Myocyte (in vitro differentiated cells): ENCODE measurements at regions not wholly inside any gene's neighbourhood (a gene's known extent, or its start where the extent isn't known, plus 50 kb on each side); places are given as distances from the start of the nearest gene placed in this dataset.
A peak's percentile ranks its signal among the peaks of the same experiment; 100 is the strongest.
"Not testable (repeated sequence)": the region's sequence is repeated elsewhere in the genome, so short reads cannot be mapped to it uniquely, and the experiment has no call there.

Source experiments
- DNase-seq: peaks from one replicate; pipeline ENCODE4 v3.0.0-alpha.2; 2012; ENCODE audit warnings: low read depth

DNA sequence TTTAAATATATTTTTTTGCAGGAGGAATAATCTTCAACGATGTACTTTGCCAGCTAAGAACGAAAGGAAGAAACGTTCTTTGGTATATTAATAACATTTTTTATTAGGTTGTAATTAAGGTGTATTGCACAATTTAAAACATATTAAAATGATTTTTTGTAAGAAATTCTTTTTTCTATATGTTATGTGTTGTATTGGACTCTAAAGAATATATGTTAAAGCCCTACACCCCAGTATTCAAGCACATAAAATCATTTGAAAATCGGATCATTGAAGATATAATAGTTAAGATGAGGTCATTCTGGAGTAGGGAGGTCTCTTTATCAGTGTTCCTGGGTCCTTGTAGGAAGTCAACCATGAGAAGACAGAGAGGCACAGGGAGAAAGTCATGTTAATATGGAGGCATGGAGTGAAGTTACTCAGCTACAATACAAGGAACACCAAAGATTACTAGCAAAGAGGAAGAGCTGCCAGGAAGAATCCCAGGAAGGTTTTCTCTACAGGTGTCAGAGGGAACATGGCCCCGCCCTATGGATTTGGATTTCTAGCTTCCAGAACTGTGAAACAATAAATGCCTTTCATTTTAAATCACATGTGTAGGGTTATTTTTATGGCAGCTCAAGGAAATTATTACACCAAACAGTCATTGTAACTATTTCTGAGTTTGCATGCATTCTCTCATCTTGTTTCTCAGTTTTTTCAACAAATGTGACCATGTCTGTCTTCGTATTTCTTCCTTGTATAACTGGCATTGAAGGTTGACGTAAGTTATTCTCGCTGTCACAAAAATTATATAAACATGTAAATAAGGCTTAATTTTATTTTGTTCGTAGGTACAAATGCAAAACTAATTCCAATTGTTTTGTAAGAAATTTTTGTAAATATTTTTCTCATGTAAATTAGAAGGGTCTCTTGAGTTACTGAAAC is 75.4 kb upstream of the VPREB1 start:
- DNase-seq, result no peak

DNA sequence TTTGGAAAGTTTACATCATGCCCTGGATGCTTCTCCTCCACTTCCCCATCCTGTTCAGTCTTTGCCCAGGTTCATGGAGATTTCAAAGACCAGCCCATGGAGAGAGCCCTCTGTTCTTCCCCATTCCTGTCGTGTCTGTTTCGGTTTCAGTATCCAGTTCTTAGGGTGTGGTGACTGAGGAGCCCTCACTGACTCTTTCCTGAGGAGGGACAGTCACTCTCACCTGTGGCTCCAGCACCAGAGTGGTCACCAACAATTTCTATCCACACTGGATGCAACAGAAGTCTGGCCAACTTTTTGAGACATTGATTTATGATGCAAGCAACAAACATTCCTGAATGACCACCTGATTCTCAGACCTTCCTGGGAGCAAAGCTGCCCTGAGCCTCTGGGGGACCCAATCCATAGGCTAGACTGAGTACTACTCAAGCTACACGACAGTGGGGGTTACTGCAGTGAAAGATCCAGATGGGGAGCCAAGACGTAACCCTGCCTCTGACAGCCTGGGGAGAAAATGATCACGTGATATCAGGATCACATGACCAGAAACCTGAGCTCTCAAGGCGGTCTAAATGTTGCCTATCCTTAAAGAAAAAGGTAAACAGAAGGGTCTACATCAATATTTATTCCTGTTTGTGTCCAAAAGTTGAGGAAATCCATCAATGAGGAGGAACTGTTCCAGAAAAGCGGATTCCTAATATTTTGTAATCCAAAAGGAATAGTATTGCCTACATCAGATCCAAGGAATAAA is 76.2 kb upstream of the VPREB1 start:
- peak; percentile 44 for DNase-seq

DNA sequence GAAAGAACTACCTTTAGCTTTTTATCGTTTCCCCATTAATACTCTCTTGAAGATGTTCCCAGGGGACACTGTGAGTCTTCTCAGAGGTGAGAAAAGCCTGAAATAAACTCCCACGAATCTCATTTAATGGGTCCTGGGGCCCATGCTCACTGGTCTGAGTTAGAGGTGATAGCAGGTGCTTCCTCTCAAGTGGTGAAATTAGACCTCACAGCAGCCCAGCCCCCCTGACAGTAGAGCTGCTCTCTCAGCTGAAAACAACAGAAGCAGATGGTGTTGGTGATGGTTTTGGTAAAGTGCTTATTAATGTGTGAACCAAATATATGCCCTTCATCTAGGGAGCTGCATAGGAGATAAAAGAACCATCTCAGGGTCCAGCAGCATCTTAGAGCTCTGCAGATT is 76.8 kb upstream of the VPREB1 start:
- no peak for DNase-seq

DNA sequence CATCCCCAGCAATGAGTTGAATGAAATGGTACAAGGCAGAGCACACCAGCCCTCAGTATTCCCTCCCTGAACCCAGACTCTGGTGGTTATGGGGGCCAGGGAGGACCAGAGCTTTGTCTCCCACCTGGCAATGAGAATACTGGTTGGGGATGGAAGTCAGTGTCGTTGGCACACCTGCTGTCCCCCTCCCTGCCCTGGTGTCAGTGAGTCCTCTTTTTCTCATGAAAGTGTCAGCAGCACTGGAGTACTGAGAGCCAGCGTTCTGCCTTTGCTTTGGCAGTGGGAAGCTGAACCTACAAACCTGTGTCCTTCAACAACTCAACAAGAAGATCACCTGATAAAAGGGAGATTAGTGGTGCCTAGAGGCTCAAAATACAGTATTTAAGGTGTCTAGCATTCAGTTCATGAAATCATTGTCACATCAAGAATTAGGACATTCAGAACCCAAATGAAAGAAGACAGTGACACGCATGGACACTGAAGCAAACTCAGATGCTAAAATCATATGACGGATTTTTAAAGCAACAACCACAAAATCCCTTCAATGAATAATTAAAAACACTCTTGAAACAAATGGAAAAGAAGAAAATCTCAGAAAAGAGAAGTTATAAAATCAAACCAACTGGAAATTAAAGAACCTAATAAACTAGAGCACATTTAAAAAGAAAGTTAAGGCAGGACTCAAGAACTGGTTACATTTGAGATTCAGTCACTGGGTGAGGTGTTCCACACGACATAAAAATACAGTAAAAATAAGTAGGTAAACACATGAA is 77.5 kb upstream of the VPREB1 start:
- no peak for DNase-seq

DNA sequence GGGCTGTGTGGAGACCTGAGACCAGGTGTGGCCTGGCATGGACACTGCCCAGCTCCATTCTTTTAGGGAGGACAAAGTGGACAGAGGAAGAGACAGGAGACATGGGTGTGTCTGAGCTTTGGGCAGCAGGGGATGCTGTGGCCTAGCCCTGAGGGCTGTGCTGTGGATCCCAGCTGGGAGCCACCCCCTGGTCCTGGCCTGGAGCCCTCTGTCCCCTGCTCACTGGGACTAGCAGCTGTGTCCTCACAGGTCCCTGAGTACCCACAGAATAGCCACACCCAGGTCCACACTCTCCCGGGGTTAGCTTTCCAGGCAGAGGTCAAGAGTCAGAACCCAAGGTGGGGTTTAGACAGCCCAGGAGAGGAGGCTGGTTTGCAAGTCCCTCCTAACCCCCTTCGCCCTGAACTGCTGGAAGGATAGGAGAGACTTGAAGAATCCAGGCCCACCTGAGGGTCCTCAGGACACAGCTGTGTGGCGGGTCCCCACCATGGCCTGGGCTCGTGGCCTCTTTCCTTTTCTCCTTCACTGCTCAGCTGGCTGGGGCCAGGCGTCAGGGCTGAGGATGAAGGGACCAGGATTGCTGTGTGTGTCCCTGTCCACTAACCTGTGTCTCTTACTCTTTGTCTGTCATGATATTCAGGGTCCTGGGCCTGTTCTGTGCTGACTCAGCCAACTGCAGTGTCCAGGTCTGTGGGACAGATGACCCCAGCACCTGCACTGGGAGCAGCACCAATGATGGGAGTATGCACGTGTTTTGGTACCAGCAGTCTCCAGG is 78.5 kb upstream of the VPREB1 start:
- no peak for DNase-seq

DNA sequence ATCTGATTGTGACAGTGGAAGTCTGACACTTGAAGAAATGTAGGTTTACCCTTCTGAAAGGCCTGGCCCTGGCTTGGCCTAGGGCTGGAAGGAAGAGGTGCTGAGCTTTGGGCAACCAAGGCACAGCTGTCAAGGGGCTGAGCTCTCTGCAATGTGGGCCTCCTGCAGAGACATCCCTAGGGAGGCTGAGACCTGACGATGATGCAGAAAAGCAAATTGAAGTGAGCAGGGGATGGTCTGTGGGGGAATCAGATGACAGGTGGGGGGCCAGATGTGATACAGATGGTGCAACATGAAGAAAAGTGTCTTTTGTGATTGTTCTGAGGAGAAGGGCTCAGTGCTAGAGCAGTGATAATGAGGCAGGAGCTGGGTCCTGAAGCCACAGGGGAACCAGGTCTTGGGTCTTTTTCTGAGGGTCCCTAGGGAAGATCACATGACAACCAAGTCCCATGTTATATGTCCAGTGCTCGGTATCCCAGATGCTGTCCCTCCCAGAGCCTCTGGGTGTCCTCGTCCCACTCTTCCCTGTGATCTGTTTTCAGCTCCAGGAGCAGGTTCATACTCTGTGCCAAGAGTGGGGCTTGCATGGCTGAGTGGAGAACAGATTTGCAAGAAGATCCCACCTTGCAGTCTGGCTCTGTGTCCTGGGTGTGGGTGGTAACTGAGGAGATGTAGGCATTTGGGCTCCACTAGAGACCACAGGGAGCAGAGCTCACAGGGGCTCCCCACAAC is 79.9 kb upstream of the VPREB1 start:
- DNase-seq, result no peak

DNA sequence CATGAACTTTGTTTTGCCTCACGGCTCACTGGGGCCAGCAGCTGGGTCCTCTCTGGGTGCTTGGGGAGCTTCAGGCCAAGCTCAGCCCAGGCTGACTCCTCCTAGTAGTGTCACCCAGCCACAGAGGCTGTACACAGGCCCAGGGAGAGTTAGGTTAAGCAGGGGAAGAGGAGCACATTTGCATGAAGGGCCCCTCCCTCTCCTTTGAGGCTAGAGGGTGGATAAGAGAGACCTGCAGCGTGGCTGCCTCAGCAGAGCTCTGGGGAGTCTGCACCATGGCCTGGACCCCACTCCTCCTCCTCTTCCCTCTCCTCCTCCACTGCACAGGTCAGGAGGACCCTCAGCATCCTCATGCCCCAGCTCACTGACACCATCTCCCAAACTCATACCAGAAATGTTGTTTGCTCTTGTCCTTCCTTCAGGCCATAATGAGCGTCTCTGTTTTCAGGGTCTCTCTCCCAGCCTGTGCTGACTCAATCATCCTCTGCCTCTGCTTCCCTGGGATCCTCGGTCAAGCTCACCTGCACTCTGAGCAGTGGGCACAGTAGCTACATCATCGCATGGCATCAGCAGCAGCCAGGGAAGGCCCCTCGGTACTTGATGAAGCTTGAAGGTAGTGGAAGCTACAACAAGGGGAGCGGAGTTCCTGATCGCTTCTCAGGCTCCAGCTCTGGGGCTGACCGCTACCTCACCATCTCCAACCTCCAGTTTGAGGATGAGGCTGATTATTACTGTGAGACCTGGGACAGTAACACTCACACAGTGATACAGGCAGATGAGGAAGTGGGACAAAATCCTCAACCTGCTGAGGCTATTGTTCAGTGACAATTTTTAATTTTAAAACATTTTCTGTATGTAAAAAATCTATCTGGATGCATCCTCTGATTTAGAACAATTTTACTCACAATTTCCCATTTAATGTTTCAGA is 82.4 kb upstream of the VPREB1 start:
- no peak for DNase-seq

DNA sequence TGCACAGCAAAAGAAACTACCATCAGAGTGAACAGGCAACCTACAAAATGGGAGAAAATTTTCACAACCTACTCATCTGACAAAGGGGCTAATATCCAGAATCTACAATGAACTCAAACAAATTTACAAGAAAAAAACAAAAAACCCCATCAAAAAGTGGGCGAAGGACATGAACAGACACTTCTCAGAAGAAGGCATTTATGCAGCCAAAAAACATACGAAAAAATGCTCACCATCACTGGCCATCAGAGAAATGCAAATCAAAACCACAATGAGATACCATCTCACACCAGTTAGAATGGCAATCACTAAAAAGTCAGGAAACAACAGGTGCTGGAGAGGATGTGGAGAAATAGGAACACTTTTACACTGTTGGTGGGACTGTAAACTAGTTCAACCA is 83.8 kb upstream of the VPREB1 start:
- not testable (repeated sequence) for DNase-seq

DNA sequence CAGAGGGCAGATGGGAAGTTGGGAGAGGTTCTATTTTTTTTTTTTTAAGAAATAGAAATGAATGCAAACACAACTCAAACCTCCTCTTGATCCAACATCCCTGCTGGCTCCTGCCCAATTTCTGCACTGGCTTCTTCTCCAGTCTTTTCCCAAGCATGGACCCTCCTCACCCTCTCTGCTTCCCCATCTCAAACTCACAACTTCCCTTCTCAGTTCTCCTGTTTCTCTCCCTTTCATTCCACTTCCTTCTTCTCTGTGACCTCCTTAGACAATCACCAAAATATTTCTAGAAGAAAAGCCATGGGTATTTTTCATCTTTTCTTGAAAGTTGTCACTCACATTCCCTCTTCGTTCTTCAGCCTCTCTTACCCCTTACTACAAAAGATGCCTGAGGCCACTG is 85.2 kb upstream of the VPREB1 start:
- DNase-seq, result no peak

DNA sequence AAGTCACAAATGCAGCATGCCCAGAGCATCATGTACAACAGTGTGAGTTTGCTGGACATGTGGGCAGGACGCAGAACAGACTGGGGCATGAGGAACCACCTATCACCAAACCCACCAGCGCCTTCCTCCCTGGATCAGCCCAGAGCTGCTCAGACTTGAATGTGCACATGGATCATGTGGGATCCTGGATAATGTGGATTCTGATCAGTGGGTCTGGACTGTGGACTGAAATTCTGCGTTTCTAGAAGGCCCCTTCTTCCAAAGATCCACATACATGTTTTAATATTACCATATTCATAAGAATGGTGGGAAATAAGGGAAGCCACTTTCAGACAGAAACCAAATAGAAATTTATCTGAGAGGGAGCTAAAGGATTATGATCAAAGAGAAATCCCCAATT is 85.6 kb upstream of the VPREB1 start:
- no peak for DNase-seq

DNA sequence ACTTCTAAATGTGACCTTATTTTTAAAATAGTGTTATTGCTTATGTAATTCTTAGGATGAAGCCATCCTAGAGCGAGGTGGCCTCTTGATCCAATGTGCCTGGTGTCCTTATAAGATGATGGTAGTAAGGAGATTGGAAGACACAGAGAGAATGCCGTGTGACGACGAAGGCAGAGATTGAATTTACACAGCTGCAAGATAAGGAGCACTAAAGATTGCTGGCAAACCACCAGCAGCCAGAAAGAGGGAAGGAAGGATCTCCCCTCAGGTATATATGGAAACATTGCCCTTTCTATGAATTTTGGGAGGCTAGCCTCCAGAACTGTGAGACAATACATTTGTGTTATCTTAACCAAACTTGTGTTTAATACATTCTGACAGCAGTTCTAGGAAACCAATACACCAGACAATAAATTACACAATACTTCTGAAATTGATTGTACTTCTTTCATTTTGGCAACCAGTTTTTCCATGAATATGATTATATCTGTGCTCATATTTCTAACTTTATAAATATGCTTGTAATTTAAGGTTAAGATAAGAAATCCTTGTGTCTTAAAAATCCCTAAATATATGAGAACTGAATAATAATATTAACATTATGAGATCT is 86.3 kb upstream of the VPREB1 start:
- DNase-seq, result no peak

DNA sequence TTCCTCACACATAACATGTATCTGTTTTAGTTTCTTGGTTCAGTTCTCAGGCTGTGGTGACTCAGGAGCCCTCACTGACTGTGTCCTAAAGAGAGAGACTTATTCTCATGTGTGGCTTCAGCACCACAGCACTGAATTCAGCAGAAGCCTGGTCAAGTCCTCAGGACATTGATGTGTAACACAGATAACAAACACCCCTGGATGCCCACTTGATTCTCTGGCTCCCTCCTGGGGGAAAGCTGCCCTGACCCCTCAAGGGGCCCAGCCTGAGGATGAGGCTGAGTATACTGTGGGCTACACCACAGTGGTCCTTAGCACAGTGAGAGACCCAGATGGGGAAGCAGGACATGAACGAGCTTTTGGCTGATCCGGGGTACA is 87.2 kb upstream of the VPREB1 start:
- no peak for DNase-seq

DNA sequence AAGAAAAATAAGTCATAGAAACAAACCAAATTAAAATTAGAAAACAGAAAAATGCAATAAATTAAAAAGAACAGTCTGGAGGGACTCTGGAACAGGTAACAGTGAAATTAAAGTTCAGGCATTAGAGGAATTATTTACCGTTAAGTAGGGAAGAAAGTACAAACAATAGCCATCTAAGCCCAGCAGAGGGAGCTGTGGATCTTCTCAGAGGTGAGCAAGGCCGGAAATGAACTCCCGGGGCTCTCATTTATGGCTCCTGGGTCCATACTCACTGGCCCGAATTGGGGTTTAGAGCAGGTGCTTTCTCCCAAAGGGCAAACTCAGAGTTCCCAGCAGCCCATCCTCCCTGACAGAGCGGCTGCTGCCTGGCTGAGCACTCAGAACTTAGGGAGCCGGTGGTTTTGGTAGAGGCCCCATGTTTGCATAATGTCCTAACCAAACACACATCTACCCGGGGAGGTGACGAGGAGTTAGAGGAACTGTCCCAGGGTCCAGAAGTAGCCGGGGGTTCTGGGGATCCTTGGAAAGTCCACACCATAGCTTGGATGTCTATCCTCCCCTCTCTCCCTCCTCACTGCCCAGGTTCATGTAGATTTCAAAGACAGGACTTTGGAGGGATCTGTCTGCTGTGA is 87.8 kb upstream of the VPREB1 start:
- peak; percentile 72 for DNase-seq

DNA sequence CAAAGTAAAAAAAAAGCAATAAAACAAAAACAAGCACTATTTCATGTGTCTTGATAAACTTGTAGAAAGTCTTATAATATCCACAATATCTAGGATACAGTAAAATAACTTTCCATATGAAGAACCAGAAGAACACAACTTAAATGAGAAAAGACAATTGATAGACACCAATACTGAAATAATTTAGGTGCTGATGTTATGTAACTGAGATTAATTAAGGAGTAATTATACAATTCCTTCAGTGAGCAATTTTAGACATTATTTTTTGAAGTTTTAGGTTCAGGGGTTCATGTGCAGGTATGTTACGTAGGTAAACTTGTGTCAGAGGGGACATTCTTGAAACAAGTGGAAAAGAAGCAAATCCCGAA is 88.3 kb upstream of the VPREB1 start:
- no peak for DNase-seq

DNA sequence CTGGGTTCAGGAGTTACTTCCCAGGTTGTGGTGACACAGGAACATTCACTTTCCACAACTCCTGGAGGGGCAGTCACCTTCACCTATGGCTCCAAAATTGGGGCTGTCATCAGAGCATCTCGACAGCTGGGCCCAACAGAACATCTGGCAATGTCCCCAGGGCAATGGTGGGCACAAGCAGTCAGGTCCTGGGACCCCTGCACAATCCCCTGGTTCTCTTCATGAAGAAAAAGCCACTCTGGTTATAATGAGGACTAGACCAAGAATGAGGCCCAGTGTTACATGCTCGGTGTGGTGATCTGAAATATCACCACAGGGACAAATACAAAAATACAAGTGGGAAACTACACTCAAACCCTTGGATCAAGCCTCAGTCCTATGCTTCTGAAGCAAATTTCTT is 89.0 kb upstream of the VPREB1 start:
- no peak for DNase-seq

DNA sequence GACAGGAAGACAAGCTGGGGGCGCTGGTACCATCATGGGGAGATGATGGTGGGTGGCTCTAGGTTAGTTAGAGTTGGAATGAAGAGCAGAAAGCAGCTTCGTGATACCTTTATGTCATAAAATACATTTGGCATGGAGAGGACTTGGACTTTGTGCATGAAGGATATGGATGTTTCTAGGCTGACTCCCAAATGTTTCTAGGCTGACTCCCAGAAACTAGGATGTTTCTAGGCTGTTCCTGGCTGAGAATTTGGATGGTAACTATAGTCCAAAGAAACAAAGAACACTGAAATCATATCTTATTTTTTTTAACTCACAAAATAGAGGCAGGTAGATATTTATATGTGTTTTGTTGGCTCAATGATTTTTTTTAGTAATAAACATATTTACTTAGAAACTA is 89.4 kb upstream of the VPREB1 start:
- no peak for DNase-seq

DNA sequence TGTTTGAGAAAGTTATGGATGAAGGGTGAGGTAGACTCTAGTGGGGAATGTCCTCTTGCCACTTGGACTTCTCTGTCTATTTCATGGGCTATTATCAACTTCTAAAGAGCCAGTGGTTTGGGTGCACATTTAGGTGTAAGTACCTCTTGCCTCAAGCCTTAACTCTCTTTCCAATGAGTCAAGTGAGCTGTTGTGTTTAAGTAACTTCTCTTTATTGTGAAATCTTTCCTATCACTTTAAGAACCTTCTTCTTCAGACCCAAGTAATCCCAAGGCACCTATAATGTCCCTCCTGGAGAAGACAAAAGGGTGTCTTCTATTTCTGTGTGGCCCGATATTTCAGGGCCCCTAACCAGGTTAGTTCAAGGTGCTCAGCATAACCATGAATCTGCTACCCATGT is 90.5 kb upstream of the VPREB1 start:
- no peak for DNase-seq

DNA sequence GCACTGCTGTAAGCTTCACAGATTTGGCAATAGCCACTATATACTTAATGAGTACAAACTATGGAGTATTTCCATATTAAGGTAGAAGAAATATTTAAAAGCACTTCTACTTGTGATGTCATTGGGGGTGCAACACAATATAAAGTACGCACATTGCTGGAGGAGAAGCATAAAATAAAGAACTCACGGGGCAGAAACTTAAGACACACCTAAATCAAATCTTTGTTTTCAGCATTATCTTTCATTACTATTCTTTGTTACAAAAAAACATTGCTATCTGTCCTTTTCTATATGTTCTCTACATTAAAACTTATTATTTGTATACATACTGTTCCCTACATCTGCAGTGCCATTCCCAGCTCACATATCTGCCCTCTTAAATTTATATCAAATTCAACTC is 93.3 kb upstream of the VPREB1 start:
- DNase-seq, result no peak

DNA sequence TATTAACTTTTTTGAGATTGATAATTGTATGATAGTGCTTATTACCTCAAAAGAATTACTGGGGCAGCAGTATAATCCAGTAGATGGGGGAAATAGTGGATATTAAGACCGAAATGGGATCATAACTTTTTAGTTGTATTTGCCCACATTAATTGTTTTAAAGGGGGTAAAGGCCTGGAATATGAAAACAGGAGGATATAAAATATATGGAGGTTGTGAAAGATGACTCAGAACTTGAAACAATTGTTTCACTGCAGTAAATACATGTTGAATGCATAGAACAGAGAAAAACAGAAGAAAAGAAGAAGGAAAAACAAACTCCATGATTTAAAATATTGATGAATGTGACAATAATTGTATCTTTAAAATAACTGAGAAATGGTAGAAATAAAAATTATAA is 94.1 kb upstream of the VPREB1 start:
- DNase-seq, result no peak
